K562 (cell line): ENCODE measurements at regions not wholly inside any gene's neighbourhood (a gene's known extent, or its start where the extent isn't known, plus 50 kb on each side); places are given as distances from the start of the nearest gene placed in this dataset.

Experiments used
- GTF3C2 ChIP-seq: IDR thresholded peaks from 3 replicates; pipeline ENCODE4 v1.6.1; 2011; ENCODE audit warnings: borderline replicate concordance, mild to moderate bottlenecking, moderate library complexity; ENCODE audit not compliant: insufficient read length; ENCODE audit errors: extremely low read depth
- HMBOX1 ChIP-seq: sonication (generic); IDR thresholded peaks from 2 replicates; pipeline ENCODE4 v1.6.1; 2016
- RBBP5 ChIP-seq: fragments of 200-600 bp; sonication (generic); IDR thresholded peaks from 2 replicates; pipeline ENCODE4 v1.6.1; 2012; ENCODE audit warnings: borderline replicate concordance, mild to moderate bottlenecking, low read length, control low read depth, inconsistent platforms; ENCODE audit not compliant: insufficient read depth, poor library complexity, severe bottlenecking
- SMARCE1 ChIP-seq: fragments of 450-650 bp; IDR thresholded peaks from 2 replicates; pipeline ENCODE4 v1.7.1; 2016; ENCODE audit warnings: mild to moderate bottlenecking
- SRF ChIP-seq, 2 experiments: fragments of 250-450, 450-650 bp in 1 of 2; sonication (Bioruptor Pico) in 1 of 2; sonication (generic) in 1 of 2; formaldehyde crosslinking; IDR thresholded peaks; 2 replicates each; pipeline versions ENCODE4 v1.5.0 to v1.5.1; 2020 to 2022; ENCODE audit warnings: mild to moderate bottlenecking in 1 of 2, missing genetic modification reagents in 1 of 2
- ZBTB2 ChIP-seq: fragments of 450-650 bp; IDR thresholded peaks from 2 replicates; pipeline ENCODE4 v1.6.1; 2016; ENCODE audit warnings: antibody characterized with exemption
- ZNF239 ChIP-seq: fragments of 250-450 bp; sonication (Bioruptor Pico); IDR thresholded peaks from 2 replicates; pipeline ENCODE4 v1.4.0; 2020; ENCODE audit warnings: mild to moderate bottlenecking
- TF ChIP-seq, protein P1 (sequence below): sonication (generic); formaldehyde crosslinking; IDR thresholded peaks from 2 replicates; pipeline ENCODE4 v1.8.1; 2023; ENCODE audit warnings: missing genetic modification reagents, mild to moderate bottlenecking, borderline replicate concordance
- TF ChIP-seq, protein P2 (sequence below): sonication (generic); formaldehyde crosslinking; IDR thresholded peaks from 2 replicates; pipeline ENCODE4 v1.8.0; 2022; ENCODE audit warnings: missing genetic modification reagents, mild to moderate bottlenecking, borderline replicate concordance
- TF ChIP-seq, protein P3 (sequence below): sonication (generic); formaldehyde crosslinking; IDR thresholded peaks from 2 replicates; pipeline ENCODE4 v1.8.0; 2022; ENCODE audit warnings: mild to moderate bottlenecking, missing genetic modification reagents

DNA sequence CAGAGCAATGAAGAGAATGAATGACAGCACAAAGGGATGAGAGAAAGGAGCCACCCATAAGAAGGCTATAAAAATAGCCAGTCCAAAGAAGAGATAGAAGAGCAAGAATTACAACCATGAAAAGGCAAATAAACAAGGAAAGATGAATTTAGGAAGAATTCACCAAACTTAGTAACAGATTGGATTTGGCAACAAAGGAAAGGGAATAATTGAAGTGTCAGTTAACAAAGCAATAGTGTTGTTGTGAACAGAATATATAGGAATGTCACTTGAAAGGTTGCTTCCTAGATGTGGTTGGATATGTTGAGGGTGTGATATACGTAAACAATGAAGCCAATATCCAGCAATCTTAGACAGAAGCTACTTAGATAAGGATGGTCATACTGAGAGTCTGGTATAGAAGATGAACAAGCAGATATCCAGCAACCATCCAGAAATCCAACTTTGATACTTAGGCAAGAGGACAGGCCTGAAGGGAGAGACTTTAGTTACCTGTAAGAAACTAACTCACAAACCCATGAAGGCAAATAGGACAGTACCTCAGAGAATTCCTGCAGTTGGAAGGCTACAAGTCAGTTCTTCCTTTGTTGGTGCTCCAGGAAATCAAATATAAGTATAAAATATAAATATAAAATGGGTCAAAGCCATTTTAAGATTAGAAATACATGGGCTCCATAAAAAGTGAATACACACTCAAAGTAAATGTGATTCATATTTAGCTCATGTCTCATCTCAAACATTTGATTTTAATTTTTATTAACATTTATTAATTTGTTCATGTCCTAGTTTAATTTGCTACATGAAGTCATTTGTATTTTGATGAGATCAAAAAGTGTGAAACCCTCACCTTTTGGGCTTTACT is 106.5 kb downstream of the HFE start (continued):
- TF ChIP-seq, protein P1, sequence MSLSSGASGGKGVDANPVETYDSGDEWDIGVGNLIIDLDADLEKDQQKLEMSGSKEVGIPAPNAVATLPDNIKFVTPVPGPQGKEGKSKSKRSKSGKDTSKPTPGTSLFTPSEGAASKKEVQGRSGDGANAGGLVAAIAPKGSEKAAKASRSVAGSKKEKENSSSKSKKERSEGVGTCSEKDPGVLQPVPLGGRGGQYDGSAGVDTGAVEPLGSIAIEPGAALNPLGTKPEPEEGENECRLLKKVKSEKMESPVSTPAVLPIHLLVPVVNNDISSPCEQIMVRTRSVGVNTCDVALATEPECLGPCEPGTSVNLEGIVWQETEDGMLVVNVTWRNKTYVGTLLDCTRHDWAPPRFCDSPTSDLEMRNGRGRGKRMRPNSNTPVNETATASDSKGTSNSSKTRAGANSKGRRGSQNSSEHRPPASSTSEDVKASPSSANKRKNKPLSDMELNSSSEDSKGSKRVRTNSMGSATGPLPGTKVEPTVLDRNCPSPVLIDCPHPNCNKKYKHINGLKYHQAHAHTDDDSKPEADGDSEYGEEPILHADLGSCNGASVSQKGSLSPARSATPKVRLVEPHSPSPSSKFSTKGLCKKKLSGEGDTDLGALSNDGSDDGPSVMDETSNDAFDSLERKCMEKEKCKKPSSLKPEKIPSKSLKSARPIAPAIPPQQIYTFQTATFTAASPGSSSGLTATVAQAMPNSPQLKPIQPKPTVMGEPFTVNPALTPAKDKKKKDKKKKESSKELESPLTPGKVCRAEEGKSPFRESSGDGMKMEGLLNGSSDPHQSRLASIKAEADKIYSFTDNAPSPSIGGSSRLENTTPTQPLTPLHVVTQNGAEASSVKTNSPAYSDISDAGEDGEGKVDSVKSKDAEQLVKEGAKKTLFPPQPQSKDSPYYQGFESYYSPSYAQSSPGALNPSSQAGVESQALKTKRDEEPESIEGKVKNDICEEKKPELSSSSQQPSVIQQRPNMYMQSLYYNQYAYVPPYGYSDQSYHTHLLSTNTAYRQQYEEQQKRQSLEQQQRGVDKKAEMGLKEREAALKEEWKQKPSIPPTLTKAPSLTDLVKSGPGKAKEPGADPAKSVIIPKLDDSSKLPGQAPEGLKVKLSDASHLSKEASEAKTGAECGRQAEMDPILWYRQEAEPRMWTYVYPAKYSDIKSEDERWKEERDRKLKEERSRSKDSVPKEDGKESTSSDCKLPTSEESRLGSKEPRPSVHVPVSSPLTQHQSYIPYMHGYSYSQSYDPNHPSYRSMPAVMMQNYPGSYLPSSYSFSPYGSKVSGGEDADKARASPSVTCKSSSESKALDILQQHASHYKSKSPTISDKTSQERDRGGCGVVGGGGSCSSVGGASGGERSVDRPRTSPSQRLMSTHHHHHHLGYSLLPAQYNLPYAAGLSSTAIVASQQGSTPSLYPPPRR (CRISPR knock-in tag): no peak
- TF ChIP-seq ZNF239: no peak
- TF ChIP-seq, protein P2, sequence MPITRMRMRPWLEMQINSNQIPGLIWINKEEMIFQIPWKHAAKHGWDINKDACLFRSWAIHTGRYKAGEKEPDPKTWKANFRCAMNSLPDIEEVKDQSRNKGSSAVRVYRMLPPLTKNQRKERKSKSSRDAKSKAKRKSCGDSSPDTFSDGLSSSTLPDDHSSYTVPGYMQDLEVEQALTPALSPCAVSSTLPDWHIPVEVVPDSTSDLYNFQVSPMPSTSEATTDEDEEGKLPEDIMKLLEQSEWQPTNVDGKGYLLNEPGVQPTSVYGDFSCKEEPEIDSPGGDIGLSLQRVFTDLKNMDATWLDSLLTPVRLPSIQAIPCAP (CRISPR knock-in tag): no peak
- TF ChIP-seq SRF (CRISPR knock-in tag; IDR thresholded peaks at IDR 0.05): no peak
- TF ChIP-seq RBBP5: no peak
- TF ChIP-seq, protein P3, sequence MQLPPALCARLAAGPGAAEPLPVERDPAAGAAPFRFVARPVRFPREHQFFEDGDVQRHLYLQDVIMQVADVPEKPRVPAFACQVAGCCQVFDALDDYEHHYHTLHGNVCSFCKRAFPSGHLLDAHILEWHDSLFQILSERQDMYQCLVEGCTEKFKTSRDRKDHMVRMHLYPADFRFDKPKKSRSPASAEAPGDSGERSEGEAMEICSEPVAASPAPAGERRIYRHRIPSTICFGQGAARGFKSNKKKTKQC: no peak
- TF ChIP-seq HMBOX1: 0 out of 2 replicates have a peak, but pooled peaks have one; percentile 31
- TF ChIP-seq ZBTB2: no peak
- TF ChIP-seq SMARCE1: 0 out of 2 replicates have a peak, but pooled peaks have one; percentile 11
- TF ChIP-seq GTF3C2: no peak
